GM12878 (cell line): ENCODE measurements at regions not wholly inside any gene's neighbourhood (a gene's known extent, or its start where the extent isn't known, plus 50 kb on each side); places are given as distances from the start of the nearest gene placed in this dataset.

Experiments
- ATAC-seq: fragments of 200-7000 bp; cut with Tn5 transposase; 3 replicates; pipeline ENCODE4 v1.9.1; 2020; ENCODE audit warnings: mild to moderate bottlenecking, moderate library complexity
- BruUV-seq: library from RNA; stranded (reverse); fragments of 400-500 nt; replicated peaks from 2 replicates; lab custom pipeline; 2021; lab: Mats Ljungman, UMichigan
- CTCF ChIA-PET: fragments of 300-600 bp; sonication (Branson Sonifier 250); formaldehyde crosslinking; extraction: SDS; loops from one replicate; lab custom pipeline; 2021; ENCODE audit warnings: inconsistent platforms; lab: Yijun Ruan, JAX
- POLR2A ChIA-PET: fragments of 350-600 bp; formaldehyde crosslinking; extraction: SDS; loops from one replicate; lab custom pipeline; 2021; ENCODE audit warnings: inconsistent platforms; lab: Charles Lee
- RAD21 ChIA-PET: fragments of 300-600 bp; sonication (Branson Sonifier 250); formaldehyde crosslinking; loops from one replicate; lab custom pipeline; 2023; ENCODE audit warnings: antibody characterized with exemption; ENCODE audit not compliant: unreplicated experiment; lab: Charles Lee
- SMC1A ChIA-PET: fragments of 300-600 bp; sonication (Branson Sonifier 250); formaldehyde crosslinking; loops from one replicate; lab custom pipeline; 2023; ENCODE audit not compliant: unreplicated experiment, uncharacterized antibody; lab: Charles Lee
- DNase-seq: peaks from one replicate; pipeline ENCODE4 v3.0.0-alpha.2; 2011; ENCODE audit warnings: low read depth, low spot score
- FAIRE-seq: peaks from 3 replicates; lab custom pipeline; 2011; peaks lifted over from hg19 to GRCh38; lab: Jason Lieb, UNC
- H2AFZ ChIP-seq: 2 replicates; pipeline ENCODE4 v1.6.0; 2011; ENCODE audit warnings: low read depth, low read length, control low read depth; ENCODE audit not compliant: control insufficient read depth
- H3K27ac ChIP-seq: 2 replicates; pipeline ENCODE4 v1.5.1; 2011; ENCODE audit warnings: control low read depth; ENCODE audit not compliant: control insufficient read depth, insufficient read depth
- H3K27me3 ChIP-seq, 2 experiments: replicated peaks in 1 of 2; 2 replicates each; pipeline versions ENCODE4 v1.6.0 to v1.6.1; 2011; ENCODE audit warnings: low read length in 1 of 2; ENCODE audit not compliant: control insufficient read depth in 2 of 2, insufficient read depth in 2 of 2
- H3K36me3 ChIP-seq, 2 experiments: 2 replicates each; pipeline ENCODE4 v1.5.1; 2011; ENCODE audit warnings: low read length in 1 of 2; ENCODE audit not compliant: control insufficient read depth in 2 of 2, insufficient read depth in 2 of 2
- H3K4me1 ChIP-seq: 2 replicates; pipeline ENCODE4 v1.6.1; 2011; ENCODE audit warnings: mild to moderate bottlenecking, low read length, moderate library complexity, mixed read lengths; ENCODE audit not compliant: control insufficient read depth, insufficient read depth
- H3K4me2 ChIP-seq: 2 replicates; pipeline ENCODE4 v1.6.0; 2011; ENCODE audit warnings: control low read depth; ENCODE audit not compliant: control insufficient read depth, insufficient read depth
- H3K4me3 ChIP-seq: fragments of 200-600 bp; sonication (generic); 2 replicates; pipeline ENCODE4 v1.5.1; 2016
- H3K79me2 ChIP-seq: 2 replicates; pipeline ENCODE4 v1.6.0; 2011; ENCODE audit warnings: low read length; ENCODE audit not compliant: control insufficient read depth, insufficient read depth
- H3K9ac ChIP-seq: 2 replicates; pipeline ENCODE4 v1.8.0; 2011; ENCODE audit warnings: low read length, control low read depth, mixed read lengths; ENCODE audit not compliant: control insufficient read depth, insufficient read depth
- H3K9me3 ChIP-seq: replicated peaks from 3 replicates; pipeline ENCODE4 v1.5.1; 2011; ENCODE audit warnings: mild to moderate bottlenecking, low read length; ENCODE audit not compliant: control insufficient read depth, insufficient read depth
- H4K20me1 ChIP-seq: 2 replicates; pipeline ENCODE4 v1.6.0; 2011; ENCODE audit not compliant: control insufficient read depth, insufficient read depth
- ZSCAN29 ChIP-seq: fragments of 450-650 bp; IDR thresholded peaks from 2 replicates; pipeline ENCODE4 v1.6.1; 2017; ENCODE audit warnings: mild to moderate bottlenecking, moderate library complexity
- WGBS: methylation state at CpG from one replicate; pipeline ENCODE4 v1.1.6; 2016; ENCODE audit warnings: low lambda C conversion rate; ENCODE audit not compliant: insufficient replicate concordance, insufficient coverage; ENCODE audit errors: missing lambda C conversion rate; 5-methylcytosine and 5-hydroxymethylcytosine counted together
- in situ Hi-C: fragments of 300-500 bp; cut with MboI; formaldehyde crosslinking; loops from 9 replicates; pipeline ENCODE4 v1.14.3; 2018; ENCODE audit warnings: mixed read lengths
- intact Hi-C: fragments of 100-400 bp; cut with micrococcal nuclease; formaldehyde crosslinking; loops from one replicate; pipeline ENCODE4 v1.14.2; 2022; ENCODE audit not compliant: unreplicated experiment
- TF ChIP-seq, protein P1 (sequence below): fragments of 450-650 bp; IDR thresholded peaks from 2 replicates; pipeline ENCODE4 v1.6.1; 2018; ENCODE audit warnings: borderline replicate concordance, mild to moderate bottlenecking; ENCODE audit not compliant: partially characterized antibody
- TF ChIP-seq, protein P2 (sequence below): fragments of 450-650 bp; IDR thresholded peaks from 2 replicates; pipeline ENCODE4 v1.6.1; 2017; ENCODE audit warnings: mild to moderate bottlenecking

DNA sequence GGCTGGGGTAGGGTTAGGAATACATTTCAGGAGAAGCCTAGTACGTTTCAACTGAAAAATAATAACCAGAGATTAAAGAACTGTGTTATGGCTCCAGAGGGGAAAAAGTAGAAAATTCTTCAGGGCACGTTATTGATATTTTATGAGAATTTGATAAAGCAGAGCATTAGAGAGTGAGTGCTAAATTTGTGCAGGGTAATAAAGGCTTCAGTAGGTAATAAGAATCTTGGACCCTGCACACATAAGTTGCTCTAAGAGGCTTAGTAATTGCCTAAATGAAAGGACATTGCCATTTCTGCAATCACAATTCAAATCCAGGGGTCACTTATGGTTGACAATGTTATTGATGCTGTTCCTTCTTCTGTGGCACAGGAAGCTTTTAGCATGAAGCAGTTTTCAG lies 439.4 kb upstream of the DCN start:
- in situ Hi-C loops (no loop called here), intact Hi-C loops (no loop called here)
- ChIA-PET RAD21 (no interaction called here), SMC1A (interaction anchor here (0.6 to 2.2 kb wide), 3 partner anchors 18 to 258 kb away, joined by 3 to 7 read pairs (median 3); no protein-coding TSS in a partner anchor), CTCF (interaction anchor here (0.6 to 1.2 kb wide), 4 partner anchors 18 to 1140 kb away, joined by 3 to 4 read pairs (median 3); no protein-coding TSS in a partner anchor)
- Histone ChIP-seq H3K4me3 (no peak overlapping the region), H3K4me1 (no peaks in the 10 kb centered on the region), H3K36me3 (no peaks in the 10 kb centered on the region), H3K27me3 (no peaks in the 10 kb centered on the region), H3K27ac (no peak overlapping the region), H3K4me2 (no peak overlapping the region), H3K9me3 (no peaks in the 10 kb centered on the region; the same call in 2 of the 3 replicates)
- FAIRE-seq (no peak), ATAC-seq (no peak), DNase-seq (no peak)
- 15% methylated on average over 2 of the region's 2 CpGs for WGBS
- BruUV-seq: no TSS peak
- TF ChIP-seq, protein P1, sequence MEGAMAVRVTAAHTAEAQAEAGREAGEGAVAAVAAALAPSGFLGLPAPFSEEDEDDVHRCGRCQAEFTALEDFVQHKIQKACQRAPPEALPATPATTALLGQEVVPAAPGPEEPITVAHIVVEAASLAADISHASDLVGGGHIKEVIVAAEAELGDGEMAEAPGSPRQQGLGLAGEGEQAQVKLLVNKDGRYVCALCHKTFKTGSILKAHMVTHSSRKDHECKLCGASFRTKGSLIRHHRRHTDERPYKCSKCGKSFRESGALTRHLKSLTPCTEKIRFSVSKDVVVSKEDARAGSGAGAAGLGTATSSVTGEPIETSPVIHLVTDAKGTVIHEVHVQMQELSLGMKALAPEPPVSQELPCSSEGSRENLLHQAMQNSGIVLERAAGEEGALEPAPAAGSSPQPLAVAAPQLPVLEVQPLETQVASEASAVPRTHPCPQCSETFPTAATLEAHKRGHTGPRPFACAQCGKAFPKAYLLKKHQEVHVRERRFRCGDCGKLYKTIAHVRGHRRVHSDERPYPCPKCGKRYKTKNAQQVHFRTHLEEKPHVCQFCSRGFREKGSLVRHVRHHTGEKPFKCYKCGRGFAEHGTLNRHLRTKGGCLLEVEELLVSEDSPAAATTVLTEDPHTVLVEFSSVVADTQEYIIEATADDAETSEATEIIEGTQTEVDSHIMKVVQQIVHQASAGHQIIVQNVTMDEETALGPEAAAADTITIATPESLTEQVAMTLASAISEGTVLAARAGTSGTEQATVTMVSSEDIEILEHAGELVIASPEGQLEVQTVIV: no peak
- TF ChIP-seq, all 136 proteins: peak for 0
- POLR2A ChIA-PET: interaction anchor here (0.6 kb wide), 1 partner anchor 35 kb away, joined by 7 read pairs; no protein-coding TSS in a partner anchor
- no peaks in the 10 kb centered on the region for H3K79me2 ChIP-seq
- no peak overlapping the region for H3K9ac ChIP-seq
- H2AFZ ChIP-seq: no peak overlapping the region
- H4K20me1 ChIP-seq: no peaks in the 10 kb centered on the region

DNA sequence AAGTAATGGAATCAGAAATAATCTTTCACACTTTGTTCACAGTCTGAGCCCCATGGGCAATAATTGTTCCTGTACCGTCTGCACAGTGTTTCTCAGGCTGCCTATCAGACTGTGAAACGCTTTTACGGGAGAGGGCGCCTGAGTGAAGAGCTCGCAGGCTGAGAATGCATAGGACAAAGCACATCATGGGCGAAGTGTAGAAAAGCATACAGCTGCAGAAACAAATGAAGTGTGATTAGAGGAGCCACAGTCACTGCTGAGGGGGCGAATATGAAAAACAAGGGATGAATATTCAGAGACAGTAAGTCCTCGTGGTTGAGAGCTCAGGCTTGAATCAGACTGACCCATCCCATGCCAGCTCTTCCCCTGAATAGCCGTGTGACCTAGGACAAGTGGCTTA lies 438.4 kb upstream of the DCN start:
- RAD21 ChIA-PET: interaction anchor here (1.1 to 1.8 kb wide), 4 partner anchors 18 to 409 kb away, joined by 4 to 5 read pairs (median 4); no protein-coding TSS in a partner anchor
- Histone ChIP-seq H3K4me1 (no peaks in the 10 kb centered on the region), H3K9me3 (no peaks in the 10 kb centered on the region; the same call in 2 of the 3 replicates), H3K27ac (no peak overlapping the region), H3K4me3 (no peak overlapping the region), H3K27me3 (no peaks in the 10 kb centered on the region), H3K36me3 (no peaks in the 10 kb centered on the region), H2AFZ (no peak overlapping the region), H3K4me2 (no peak overlapping the region), H3K9ac (no peak overlapping the region), H3K79me2 (no peaks in the 10 kb centered on the region), H4K20me1 (no peaks in the 10 kb centered on the region)
- TF ChIP-seq, protein P2, sequence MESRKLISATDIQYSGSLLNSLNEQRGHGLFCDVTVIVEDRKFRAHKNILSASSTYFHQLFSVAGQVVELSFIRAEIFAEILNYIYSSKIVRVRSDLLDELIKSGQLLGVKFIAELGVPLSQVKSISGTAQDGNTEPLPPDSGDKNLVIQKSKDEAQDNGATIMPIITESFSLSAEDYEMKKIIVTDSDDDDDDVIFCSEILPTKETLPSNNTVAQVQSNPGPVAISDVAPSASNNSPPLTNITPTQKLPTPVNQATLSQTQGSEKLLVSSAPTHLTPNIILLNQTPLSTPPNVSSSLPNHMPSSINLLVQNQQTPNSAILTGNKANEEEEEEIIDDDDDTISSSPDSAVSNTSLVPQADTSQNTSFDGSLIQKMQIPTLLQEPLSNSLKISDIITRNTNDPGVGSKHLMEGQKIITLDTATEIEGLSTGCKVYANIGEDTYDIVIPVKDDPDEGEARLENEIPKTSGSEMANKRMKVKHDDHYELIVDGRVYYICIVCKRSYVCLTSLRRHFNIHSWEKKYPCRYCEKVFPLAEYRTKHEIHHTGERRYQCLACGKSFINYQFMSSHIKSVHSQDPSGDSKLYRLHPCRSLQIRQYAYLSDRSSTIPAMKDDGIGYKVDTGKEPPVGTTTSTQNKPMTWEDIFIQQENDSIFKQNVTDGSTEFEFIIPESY: 0 out of 2 replicates have a peak, but pooled peaks have one; percentile 34
- no peak for TF ChIP-seq ZSCAN29
- CTCF ChIA-PET: interaction anchor here (0.6 to 1.7 kb wide), 2 partner anchors 112 to 238 kb away, joined by 3 read pairs; no protein-coding TSS in a partner anchor
- WGBS: 59% methylated on average over 9 of the region's 9 CpGs
- intact Hi-C loops (no loop called here), in situ Hi-C loops (no loop called here)
- SMC1A ChIA-PET: interaction anchor here (0.8 to 2.2 kb wide), 3 partner anchors 17 to 179 kb away, joined by 3 to 7 read pairs (median 3); no protein-coding TSS in a partner anchor
- FAIRE-seq (no peak), DNase-seq (no peak), ATAC-seq (peak; percentile 35)
- POLR2A ChIA-PET: interaction anchor here (0.5 kb wide), 1 partner anchor 54 kb away, joined by 5 read pairs; no protein-coding TSS in a partner anchor
- BruUV-seq: no TSS peak
